ENCODE measurements at regions not wholly inside any gene's neighbourhood (a gene's known extent, or its start where the extent isn't known, plus 50 kb on each side); places are given as distances from the start of the nearest gene placed in this dataset.
"Not testable (repeated sequence)": the region's sequence is repeated elsewhere in the genome, so short reads cannot be mapped to it uniquely, and the experiment has no call there.

DNA sequence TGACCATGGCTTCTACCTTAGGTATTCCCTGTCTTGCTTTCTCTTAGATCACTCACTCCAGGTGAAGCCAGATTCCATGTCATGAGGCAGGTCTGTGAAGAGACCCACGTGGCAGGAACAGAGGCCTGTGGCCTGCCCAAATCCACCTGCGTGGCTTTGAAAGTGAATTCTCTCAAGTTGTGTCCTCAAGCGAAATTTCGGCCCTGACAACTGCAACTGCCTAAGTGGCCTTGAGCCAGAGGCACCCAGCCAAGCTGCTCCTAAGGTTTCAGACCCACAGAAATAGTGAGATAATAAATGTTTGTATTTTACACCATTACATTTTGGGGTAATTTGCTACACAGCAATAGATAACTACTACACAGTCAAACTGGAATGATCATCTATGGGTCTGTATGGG, 497.9 kb downstream of the XYLT1 start:
- Mint-ChIP-seq H3K27ac (no peak overlapping the region), H3K9me3 (peaks cover 0 to 9% of the 10 kb centered on the region in 2 donors), H3K36me3 (no peaks in the 10 kb centered on the region)
- ATAC-seq: no peak
- no peak for DNase-seq (ENCODE audit: low spot score in 2 of 2)

DNA sequence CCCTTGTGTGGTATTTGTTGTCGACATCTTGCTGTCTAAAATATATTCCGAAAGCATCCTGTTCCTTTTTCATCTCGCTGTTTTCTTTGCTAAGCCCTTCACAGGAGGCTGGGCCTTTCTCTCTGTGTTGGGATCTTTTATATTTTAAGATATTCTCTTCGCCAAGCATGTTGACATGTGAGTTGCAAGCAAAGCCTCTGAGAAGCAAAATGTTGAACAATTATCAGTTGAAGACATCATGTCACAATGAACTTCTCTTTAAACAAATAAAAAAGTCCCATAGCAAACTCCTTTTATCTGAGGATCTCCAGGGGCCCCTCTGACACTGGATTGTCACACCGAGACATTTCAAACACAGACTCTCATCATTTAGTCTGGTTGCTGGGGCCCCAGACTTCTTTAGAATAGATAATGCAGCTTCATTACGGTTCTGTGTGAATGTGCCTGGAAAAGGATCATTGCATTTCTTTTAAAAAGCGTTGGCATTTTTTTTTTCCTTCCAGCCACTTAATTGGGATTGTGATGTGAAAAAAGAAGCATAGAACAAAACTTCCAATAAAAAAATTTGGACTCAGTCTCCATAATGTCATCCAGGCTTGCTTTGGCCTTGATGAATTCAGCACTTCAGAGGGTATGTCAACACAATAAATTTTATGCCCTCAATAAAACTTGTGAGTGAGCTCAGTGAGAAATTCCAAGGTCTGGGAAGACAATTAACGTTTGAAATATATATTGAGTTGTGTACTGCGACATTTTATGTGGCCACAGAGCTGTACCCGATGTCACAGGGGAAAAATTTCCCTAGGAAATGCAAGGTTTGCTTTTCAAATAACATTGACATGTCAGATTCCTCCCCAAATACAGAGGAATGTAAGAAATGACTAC, 496.8 kb downstream of the XYLT1 start:
- ATAC-seq (no peak), DNase-seq (ENCODE audit: low spot score in 2 of 2) (no peak)
- no peaks in the 10 kb centered on the region for H3K36me3 Mint-ChIP-seq
- peaks cover 0 to 9% of the 10 kb centered on the region in 2 donors for H3K9me3 Mint-ChIP-seq
- H3K27ac Mint-ChIP-seq: no peak overlapping the region

DNA sequence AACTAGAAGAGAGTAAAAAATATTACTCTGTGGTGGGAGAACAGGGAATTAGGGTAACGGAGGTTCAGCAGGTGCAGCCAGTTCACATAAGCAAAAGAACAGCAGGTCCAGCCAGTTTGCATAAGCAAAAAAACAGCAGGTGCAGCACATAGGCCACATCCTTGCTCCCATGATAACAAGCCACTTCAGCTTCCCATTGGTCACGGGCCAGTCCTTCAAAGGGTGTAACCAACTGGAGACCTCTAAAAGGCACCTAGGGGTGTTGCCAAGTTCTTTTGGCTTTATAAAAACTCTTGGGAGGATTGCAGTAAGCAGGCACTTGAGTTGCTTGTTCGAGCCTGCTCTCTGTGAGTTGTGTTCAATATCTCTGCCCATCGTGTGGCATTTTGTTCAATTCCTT, 488.1 kb downstream of the XYLT1 start:
- Mint-ChIP-seq H3K36me3 (peaks cover 0 to 8% of the 10 kb centered on the region in 2 donors), H3K9me3 (peaks cover 3 to 7% of the 10 kb centered on the region in 2 donors), H3K27ac (no peak overlapping the region)
- DNase-seq (ENCODE audit: low spot score in 2 of 2) (no peak), ATAC-seq (no peak)

DNA sequence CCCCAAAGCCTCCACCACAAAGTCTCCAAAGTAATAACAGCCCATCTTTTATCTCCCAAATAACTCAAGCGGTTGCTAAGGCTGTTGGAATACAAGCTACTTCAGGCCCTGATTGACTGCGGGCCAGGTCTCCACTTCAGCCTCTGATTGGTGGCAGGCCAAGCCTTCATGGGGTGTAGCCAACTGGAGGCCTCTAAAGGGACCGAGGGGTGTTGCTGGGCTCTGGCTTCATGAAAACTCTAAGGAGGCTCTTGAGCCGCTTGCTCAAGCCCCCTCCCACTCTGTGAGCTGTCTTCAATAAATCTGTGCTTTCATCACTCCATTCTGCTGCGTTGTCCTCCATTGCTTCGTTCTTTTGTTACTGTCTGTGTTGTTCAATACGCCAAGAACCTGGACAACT, 487.2 kb downstream of the XYLT1 start:
- H3K9me3 Mint-ChIP-seq: peaks cover 3 to 7% of the 10 kb centered on the region in 2 donors
- peaks cover 0 to 8% of the 10 kb centered on the region in 2 donors for H3K36me3 Mint-ChIP-seq
- H3K27ac Mint-ChIP-seq: no peak overlapping the region
- ATAC-seq: no peak
- no peak for DNase-seq (ENCODE audit: low spot score in 2 of 2)

DNA sequence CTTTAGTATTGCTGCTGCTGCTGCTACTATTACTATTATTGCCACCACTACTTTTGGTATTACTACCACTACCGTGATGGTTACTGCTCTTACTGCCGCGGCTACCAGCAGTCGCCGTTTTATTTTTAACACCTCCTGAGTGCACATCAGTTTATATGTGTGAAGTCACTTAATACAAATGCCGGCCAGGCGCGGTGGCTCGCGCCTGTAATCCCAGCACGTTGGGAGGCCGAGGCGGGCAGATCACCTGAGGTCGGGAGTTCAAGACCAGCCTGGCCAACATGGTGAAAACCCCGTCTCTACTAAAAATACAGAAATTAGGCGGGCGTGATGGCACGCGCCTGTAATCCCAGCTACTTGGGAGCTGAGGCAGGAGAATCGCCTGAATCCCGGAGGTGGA, 486.7 kb downstream of the XYLT1 start:
- not testable (repeated sequence) for H3K36me3 Mint-ChIP-seq; ATAC-seq; DNase-seq (ENCODE audit: low spot score in 2 of 2); H3K27ac Mint-ChIP-seq; H3K9me3 Mint-ChIP-seq

DNA sequence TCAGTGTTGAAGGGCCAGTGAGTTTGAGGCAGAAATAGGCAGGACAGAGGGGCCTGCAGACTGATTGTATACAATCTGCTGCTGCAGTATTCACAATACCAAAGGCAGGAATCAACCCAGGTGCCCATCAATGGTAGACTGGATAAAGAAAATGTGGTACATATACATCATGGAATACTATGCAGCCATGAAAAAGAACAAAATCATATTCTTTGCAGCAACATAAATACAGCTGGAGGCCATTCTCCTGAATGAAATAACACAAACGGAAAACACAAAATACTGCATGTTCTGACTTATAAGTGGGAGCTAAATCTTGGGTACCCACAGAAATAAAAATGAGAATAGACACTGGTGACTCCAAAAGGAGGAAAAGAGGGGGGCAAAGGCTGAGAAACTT, 485.1 kb downstream of the XYLT1 start:
- DNase-seq (ENCODE audit: low spot score in 2 of 2) (no peak), ATAC-seq (no peak)
- no peak overlapping the region for H3K27ac Mint-ChIP-seq
- H3K36me3 Mint-ChIP-seq: peaks cover 0 to 8% of the 10 kb centered on the region in 2 donors
- peaks cover 3 to 7% of the 10 kb centered on the region in 2 donors for H3K9me3 Mint-ChIP-seq

DNA sequence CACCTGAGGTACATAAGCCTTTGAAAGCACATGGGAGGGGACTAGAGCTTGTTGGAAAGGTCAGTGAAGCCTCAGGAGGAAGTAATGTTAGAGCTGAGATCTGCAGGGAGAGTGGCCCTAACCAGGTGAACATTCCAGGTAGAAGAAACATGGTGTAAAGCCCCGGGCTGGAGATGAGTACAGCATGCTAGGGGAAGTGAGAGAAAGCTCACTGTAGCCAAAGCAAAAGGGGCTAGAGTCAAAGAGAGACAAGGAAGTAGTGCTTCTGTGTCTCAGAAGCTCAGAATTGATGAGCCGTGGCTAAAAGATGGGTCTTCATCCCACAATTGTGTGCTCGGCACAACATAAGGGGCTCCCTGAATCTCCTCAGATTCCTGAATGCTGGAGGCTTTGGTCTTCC, 481.8 kb downstream of the XYLT1 start:
- peaks cover 3 to 7% of the 10 kb centered on the region in 2 donors for H3K9me3 Mint-ChIP-seq
- peaks cover 0 to 8% of the 10 kb centered on the region in 2 donors for H3K36me3 Mint-ChIP-seq
- DNase-seq (ENCODE audit: low spot score in 2 of 2) (no peak), ATAC-seq (no peak)
- H3K27ac Mint-ChIP-seq: no peak overlapping the region

DNA sequence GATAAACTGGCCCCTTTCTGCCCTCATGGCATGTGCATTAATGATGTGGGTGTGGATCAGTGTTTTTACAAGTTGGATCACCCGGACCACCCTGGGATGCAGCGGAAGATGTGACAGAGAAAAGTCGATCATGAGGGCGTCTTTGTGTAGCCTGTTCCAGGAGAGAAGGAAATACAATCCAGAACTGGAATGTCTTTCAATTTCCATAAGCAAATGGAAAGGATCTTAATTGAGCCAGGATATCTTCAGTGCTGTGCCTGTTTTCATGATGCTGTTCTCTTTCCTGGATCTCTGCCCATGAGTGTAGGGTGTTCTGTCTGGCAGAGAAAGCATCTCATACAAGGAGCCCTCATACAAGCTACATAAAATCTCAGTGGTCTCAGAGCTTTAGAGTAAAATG, 481.4 kb downstream of the XYLT1 start:
- peaks cover 0 to 8% of the 10 kb centered on the region in 2 donors for H3K36me3 Mint-ChIP-seq
- no peak overlapping the region for H3K27ac Mint-ChIP-seq
- ATAC-seq: no peak
- no peak for DNase-seq (ENCODE audit: low spot score in 2 of 2)
- peaks cover 3 to 7% of the 10 kb centered on the region in 2 donors for H3K9me3 Mint-ChIP-seq

DNA sequence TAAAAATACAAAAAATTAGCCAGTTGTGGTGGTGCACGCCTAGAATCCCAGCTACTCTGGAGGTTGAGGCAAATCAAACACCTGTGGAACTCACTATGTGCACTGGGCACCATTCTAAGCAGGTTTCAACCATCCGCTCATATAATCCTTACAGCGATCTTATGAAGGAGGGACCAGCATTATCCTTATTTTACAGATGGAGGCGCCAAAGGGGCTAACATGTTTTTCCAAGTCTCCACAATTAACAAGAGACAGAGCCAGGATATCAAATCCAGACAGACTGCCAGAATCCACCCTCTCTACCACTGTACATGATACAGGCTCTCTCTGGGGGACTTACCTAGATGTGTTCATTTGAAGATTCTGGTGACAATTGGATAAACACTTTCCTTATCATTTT, 479.0 kb downstream of the XYLT1 start:
- Mint-ChIP-seq H3K27ac (no peak overlapping the region), H3K36me3 (no peaks in the 10 kb centered on the region), H3K9me3 (no peaks in the 10 kb centered on the region)
- DNase-seq (ENCODE audit: low spot score in 2 of 2): no peak
- ATAC-seq: no peak

DNA sequence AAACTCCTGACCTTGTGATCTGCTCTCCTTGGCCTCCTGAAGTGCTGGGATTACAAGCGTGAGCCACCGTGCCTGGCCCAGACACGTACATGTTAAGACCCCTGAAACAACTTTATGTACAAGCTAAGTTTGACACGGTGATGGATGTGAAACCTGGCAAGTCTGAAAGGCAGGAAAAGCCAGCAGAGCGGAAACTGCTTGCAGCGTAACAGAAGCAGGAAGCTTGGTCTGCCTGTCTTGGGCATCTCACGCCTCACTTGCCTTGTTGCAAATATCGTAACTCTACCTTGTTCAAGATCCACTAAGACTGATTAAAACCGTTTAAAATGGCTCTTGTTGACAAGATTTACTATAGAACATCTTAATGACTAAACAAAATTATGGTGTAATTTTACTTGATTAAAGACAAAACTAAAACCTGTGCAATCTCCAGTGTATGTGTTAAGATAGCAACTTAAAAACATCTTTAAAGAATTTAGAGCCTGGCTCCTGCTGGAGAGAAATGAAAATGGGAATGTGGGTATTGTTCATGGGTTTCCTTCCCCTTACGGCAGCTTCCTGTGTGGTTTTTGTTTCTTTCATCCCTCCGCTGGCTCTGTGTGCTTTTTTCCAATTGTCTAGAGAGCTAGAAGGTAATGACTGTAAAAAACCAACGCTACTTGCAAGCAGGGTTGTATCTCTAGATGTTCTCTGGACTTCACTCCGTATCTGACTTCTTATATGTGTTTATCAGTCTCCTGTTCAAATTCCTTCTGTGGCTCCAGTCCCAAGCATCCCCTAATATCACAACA, 477.6 kb downstream of the XYLT1 start:
- ATAC-seq (peak in 1 of 2 donors; percentile 18), DNase-seq (ENCODE audit: low spot score in 2 of 2) (no peak)
- H3K36me3 Mint-ChIP-seq: no peaks in the 10 kb centered on the region
- H3K27ac Mint-ChIP-seq: peak overlapping the region in 1 of 2 donors; percentile 27
- H3K9me3 Mint-ChIP-seq: no peaks in the 10 kb centered on the region

DNA sequence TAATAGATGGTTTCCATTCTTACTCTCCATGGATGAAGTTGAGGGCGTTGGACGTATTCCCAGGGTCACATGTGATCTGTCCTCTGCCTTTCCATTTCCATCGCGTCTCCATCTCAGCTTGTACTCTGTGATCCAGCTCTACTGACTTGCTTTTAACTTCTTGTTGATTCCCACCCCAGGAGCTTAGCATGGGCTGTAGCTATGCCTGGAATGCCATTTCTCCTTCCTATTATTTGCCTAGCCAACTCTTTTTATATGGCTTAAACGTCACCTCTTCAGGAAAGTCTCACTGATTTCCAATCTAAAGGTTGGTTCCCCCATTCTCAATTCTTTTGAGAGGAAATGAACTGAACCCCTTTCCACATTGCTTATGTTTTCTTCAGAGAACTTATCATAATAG, 475.9 kb downstream of the XYLT1 start:
- H3K9me3 Mint-ChIP-seq: no peaks in the 10 kb centered on the region
- DNase-seq (ENCODE audit: low spot score in 2 of 2) (no peak), ATAC-seq (no peak)
- no peaks in the 10 kb centered on the region for H3K36me3 Mint-ChIP-seq
- H3K27ac Mint-ChIP-seq: no peak overlapping the region

DNA sequence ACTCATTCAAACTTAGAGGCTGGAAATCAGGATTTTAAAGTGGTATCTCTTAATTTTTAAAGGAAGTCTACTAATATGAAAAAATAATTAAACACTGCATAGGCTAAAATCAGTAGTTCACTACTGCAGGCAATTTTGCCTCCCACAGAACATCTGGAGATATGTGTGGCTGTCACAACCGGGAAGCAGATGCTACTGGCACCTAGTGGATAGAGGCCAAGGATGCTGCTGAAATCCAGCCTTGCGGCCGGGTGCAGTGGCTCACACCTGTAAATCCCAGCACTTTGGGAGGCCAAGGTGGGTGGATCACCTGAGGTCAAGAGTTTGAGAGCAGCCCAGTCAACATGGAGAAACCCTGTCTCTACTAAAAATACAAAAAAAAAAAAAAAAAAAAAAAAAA, 473.9 kb downstream of the XYLT1 start:
- Mint-ChIP-seq H3K27ac (no peak overlapping the region), H3K9me3 (no peaks in the 10 kb centered on the region), H3K36me3 (no peaks in the 10 kb centered on the region)
- DNase-seq (ENCODE audit: low spot score in 2 of 2): no peak
- no peak for ATAC-seq

DNA sequence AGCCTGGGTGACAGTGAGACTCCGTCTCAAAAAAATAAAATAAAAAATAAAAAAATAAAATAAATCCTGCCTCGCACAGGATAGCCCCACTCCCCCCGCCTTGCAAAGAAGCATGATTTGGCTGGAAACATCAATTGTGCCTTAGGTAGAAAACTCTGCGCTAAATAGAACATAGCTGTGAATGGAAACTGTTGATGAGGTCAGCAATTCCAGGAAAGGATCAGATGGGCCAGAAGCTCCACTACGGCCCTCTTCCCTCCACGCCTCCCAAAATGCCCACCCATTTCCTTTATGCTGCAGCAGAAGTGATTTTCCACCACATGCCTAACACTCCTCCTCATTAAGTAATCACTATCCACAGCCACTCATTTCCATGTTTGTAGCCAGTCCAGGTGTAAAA, 473.4 kb downstream of the XYLT1 start:
- Mint-ChIP-seq H3K9me3 (no peaks in the 10 kb centered on the region), H3K27ac (no peak overlapping the region)
- ATAC-seq: no peak

DNA sequence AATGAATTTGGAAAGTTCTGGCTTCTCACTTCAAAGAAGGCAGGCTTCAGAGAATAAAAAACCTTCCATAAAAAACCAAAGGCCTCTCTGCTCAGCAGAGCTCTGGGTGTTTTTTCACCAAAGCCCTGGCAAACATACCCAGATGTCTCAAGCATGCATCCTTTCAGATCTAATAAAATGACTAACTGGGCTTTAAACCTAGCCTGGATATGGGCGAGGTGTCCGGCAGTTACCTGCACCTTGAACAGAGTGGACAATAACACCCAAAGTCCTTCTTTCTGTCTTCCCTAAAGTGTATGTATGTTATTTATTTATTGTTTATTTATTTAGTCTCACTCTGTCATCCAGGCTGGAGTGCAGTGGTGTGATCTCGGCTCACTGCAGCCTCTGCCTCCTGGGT, 469.3 kb downstream of the XYLT1 start:
- Mint-ChIP-seq H3K36me3 (peaks cover 0 to 9% of the 10 kb centered on the region in 2 donors), H3K9me3 (peaks cover 0 to 11% of the 10 kb centered on the region in 2 donors), H3K27ac (no peak overlapping the region)
- DNase-seq (ENCODE audit: low spot score in 2 of 2) (no peak), ATAC-seq (no peak)

More for the DNA sequence above, 473.4 kb downstream of the XYLT1 start:
- H3K36me3 Mint-ChIP-seq: no peaks in the 10 kb centered on the region
- DNase-seq (ENCODE audit: low spot score in 2 of 2): no peak

DNA sequence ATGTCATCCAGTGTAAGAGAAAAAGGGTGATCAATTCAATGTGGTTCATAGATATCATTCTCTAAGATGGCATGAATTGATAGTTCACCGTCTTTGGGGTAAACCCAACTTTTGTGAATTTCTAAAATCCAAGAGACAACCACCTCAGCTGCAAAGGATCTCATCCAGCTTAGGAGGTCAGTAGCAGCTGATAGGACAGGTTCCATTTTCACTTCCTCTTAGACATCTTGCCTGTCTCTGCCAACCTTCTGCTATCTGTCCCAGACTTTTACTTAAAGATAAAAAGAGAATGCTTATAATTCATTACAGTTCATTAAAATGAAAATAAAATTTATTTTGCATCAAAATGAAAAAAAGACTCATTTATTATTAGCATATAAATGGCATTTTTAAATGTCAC, 468.2 kb downstream of the XYLT1 start:
- Mint-ChIP-seq H3K9me3 (peaks cover 0 to 15% of the 10 kb centered on the region in 2 donors), H3K36me3 (peaks cover 0 to 9% of the 10 kb centered on the region in 2 donors), H3K27ac (no peak overlapping the region)
- DNase-seq (ENCODE audit: low spot score in 2 of 2) (no peak), ATAC-seq (no peak)

DNA sequence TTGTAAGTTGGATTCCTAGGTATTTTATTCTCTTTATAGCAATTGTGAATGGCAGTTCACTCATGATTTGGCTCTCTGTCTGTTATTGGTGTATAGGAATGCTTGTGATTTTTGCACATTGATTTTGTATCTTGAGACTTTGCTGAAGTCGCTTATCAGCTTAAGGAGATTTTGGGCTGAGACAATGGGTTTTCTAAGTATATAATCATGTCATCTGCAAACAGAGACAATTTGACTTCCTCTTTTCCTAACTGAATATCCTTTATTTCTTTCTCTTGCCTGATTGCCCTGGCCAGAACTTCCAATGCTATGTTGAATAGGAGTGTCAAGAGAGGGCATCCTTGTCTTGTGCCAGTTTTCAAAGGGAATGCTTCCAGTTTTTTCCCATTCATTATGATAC, 464.8 kb downstream of the XYLT1 start:
- not testable (repeated sequence) for H3K27ac Mint-ChIP-seq; H3K36me3 Mint-ChIP-seq; ATAC-seq; DNase-seq (ENCODE audit: low spot score in 2 of 2)
- peaks cover 0 to 15% of the 10 kb centered on the region in 2 donors for H3K9me3 Mint-ChIP-seq

DNA sequence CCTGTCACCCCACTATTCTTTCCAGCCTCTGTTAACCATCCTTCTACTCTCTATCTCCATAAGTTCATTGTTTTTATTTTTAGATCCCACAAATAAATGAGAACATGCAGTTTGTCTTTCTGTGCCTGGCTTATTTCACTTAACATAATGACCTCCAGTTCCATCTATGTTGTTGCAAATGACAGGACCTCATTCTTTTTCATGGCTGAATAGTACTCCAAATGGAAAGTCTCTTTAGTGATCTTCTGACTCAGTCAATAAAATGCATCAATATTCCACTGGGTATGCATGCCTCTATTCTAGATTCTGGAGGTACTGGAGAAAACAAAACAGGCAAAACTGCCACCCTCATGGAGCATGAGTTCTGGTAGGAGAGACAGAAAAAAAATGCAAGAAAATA, 459.0 kb downstream of the XYLT1 start:
- H3K27ac Mint-ChIP-seq: no peak overlapping the region
- no peak for DNase-seq (ENCODE audit: low spot score in 2 of 2)
- H3K36me3 Mint-ChIP-seq: peaks cover 0 to 6% of the 10 kb centered on the region in 2 donors
- H3K9me3 Mint-ChIP-seq: peaks cover 0 to 14% of the 10 kb centered on the region in 2 donors
- no peak for ATAC-seq
